ENCODE measurements at regions not wholly inside any gene's neighbourhood (a gene's known extent, or its start where the extent isn't known, plus 50 kb on each side); places are given as distances from the start of the nearest gene placed in this dataset.

GRCh38 chr3:117285737-117286136 lies 576.2 kb downstream of the TUSC7 start:
- TF ChIP-seq ZC3H10 (CRISPR knock-in tag; IDR thresholded peaks at IDR 0.05) (no peak), ISL1 (CRISPR knock-in tag; IDR thresholded peaks at IDR 0.05) (no peak), TSHZ2 (CRISPR knock-in tag; IDR thresholded peaks at IDR 0.05) (no peak), ZFP3 (CRISPR knock-in tag; IDR thresholded peaks at IDR 0.05) (no peak), ZNF8 (CRISPR knock-in tag; IDR thresholded peaks at IDR 0.05) (no peak), TOX (CRISPR knock-in tag; IDR thresholded peaks at IDR 0.05; ENCODE audit: borderline replicate concordance) (no peak), ZFP30 (CRISPR knock-in tag; IDR thresholded peaks at IDR 0.05) (no peak), GLIS3 (CRISPR knock-in tag; IDR thresholded peaks at IDR 0.05) (no peak), ESRRG (CRISPR knock-in tag; IDR thresholded peaks at IDR 0.05) (no peak), RARB (CRISPR knock-in tag; IDR thresholded peaks at IDR 0.05) (no peak), PATZ1 (CRISPR knock-in tag; IDR thresholded peaks at IDR 0.05; ENCODE audit: borderline replicate concordance) (no peak), SNAI2 (CRISPR knock-in tag; IDR thresholded peaks at IDR 0.05) (no peak), TCF4 (CRISPR knock-in tag; IDR thresholded peaks at IDR 0.05; ENCODE audit: borderline replicate concordance) (no peak)
- TF ChIP-seq, protein P1, sequence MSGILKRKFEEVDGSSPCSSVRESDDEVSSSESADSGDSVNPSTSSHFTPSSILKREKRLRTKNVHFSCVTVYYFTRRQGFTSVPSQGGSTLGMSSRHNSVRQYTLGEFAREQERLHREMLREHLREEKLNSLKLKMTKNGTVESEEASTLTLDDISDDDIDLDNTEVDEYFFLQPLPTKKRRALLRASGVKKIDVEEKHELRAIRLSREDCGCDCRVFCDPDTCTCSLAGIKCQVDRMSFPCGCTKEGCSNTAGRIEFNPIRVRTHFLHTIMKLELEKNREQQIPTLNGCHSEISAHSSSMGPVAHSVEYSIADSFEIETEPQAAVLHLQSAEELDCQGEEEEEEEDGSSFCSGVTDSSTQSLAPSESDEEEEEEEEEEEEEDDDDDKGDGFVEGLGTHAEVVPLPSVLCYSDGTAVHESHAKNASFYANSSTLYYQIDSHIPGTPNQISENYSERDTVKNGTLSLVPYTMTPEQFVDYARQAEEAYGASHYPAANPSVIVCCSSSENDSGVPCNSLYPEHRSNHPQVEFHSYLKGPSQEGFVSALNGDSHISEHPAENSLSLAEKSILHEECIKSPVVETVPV (CRISPR knock-in tag; IDR thresholded peaks at IDR 0.05): no peak
- ATAC-seq: no peak; the same call in 2 of the 3 replicates

- ATAC-seq: no peak
- TF ChIP-seq, protein P1 (CRISPR knock-in tag; IDR thresholded peaks at IDR 0.05): no peak
- TF ChIP-seq TCF4 (CRISPR knock-in tag; IDR thresholded peaks at IDR 0.05; ENCODE audit: borderline replicate concordance) (peak; percentile 73), ZNF70 (CRISPR knock-in tag; IDR thresholded peaks at IDR 0.05) (peak; percentile 30; the same call in 1 of the 2 replicates), TOX (CRISPR knock-in tag; IDR thresholded peaks at IDR 0.05; ENCODE audit: borderline replicate concordance) (no peak)
Measured at GRCh38 chr3:117286488-117286887, 576.9 kb downstream of the TUSC7 start.

DNA sequence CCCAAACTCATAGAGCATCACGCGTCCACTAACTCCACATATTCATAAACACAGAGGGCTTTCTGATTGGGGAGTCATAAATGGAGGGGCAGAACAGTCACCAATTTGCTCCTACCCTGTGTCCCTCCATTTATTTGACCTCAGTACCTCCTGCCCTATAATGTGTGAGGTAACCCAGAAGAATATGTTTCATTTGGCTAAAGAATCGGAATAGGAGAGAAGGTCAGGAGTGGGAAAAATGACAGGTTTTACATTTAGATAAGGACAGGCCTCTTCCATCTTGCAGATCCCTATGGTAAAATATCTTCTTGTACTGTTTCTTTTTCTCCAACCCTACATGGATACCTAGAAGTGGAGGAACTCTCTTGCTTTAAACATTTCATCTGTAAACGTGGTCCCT lies 578.0 kb downstream of the TUSC7 start:
- no peak for ATAC-seq
- no peak for TF ChIP-seq PATZ1 (CRISPR knock-in tag; IDR thresholded peaks at IDR 0.05; ENCODE audit: borderline replicate concordance)
- TF ChIP-seq, protein P2, sequence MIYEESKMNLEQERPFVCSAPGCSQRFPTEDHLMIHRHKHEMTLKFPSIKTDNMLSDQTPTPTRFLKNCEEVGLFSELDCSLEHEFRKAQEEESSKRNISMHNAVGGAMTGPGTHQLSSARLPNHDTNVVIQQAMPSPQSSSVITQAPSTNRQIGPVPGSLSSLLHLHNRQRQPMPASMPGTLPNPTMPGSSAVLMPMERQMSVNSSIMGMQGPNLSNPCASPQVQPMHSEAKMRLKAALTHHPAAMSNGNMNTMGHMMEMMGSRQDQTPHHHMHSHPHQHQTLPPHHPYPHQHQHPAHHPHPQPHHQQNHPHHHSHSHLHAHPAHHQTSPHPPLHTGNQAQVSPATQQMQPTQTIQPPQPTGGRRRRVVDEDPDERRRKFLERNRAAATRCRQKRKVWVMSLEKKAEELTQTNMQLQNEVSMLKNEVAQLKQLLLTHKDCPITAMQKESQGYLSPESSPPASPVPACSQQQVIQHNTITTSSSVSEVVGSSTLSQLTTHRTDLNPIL (CRISPR knock-in tag; IDR thresholded peaks at IDR 0.05; ENCODE audit: low read depth): no peak
- TF ChIP-seq ZFP3 (CRISPR knock-in tag; IDR thresholded peaks at IDR 0.05): no peak
- TF ChIP-seq BACH2 (CRISPR knock-in tag; IDR thresholded peaks at IDR 0.05; ENCODE audit: borderline replicate concordance): no peak
- TF ChIP-seq TSHZ2 (CRISPR knock-in tag; IDR thresholded peaks at IDR 0.05): no peak
- TF ChIP-seq ZC3H10 (CRISPR knock-in tag; IDR thresholded peaks at IDR 0.05): no peak
- TF ChIP-seq ZNF8 (CRISPR knock-in tag; IDR thresholded peaks at IDR 0.05): no peak
- TF ChIP-seq, protein P3, sequence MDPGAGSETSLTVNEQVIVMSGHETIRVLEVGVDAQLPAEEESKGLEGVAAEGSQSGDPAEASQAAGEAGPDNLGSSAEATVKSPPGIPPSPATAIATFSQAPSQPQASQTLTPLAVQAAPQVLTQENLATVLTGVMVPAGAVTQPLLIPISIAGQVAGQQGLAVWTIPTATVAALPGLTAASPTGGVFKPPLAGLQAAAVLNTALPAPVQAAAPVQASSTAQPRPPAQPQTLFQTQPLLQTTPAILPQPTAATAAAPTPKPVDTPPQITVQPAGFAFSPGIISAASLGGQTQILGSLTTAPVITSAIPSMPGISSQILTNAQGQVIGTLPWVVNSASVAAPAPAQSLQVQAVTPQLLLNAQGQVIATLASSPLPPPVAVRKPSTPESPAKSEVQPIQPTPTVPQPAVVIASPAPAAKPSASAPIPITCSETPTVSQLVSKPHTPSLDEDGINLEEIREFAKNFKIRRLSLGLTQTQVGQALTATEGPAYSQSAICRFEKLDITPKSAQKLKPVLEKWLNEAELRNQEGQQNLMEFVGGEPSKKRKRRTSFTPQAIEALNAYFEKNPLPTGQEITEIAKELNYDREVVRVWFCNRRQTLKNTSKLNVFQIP (CRISPR knock-in tag; IDR thresholded peaks at IDR 0.05; ENCODE audit: borderline replicate concordance, low read depth): no peak
- TF ChIP-seq GLIS3 (CRISPR knock-in tag; IDR thresholded peaks at IDR 0.05): no peak
- no peak for TF ChIP-seq OSR1 (CRISPR knock-in tag; IDR thresholded peaks at IDR 0.05)
- TF ChIP-seq, protein P1 (CRISPR knock-in tag; IDR thresholded peaks at IDR 0.05): no peak

Data from SK-N-SH treated with all-trans-retinoic acid at 6 μM for 48 hours (cell line).